GM12874 (cell line): ENCODE measurements at regions not wholly inside any gene's neighbourhood (a gene's known extent, or its start where the extent isn't known, plus 50 kb on each side); places are given as distances from the start of the nearest gene placed in this dataset.

Experiments
- CTCF ChIP-seq: IDR thresholded peaks from 2 replicates; pipeline ENCODE4 v1.5.1; 2011; ENCODE audit warnings: low read depth, mild to moderate bottlenecking, control low read depth, low read length, moderate library complexity; ENCODE audit not compliant: insufficient read depth

GRCh38 chr6:141719476-141719875, 413.2 kb upstream of the GJE1 start:
- TF ChIP-seq CTCF: no peak

GRCh38 chr6:141705431-141705830, 427.3 kb upstream of the GJE1 start:
- TF ChIP-seq CTCF: no peak

- no peak for TF ChIP-seq CTCF
Measured at GRCh38 chr6:141704151-141704550, 428.6 kb upstream of the GJE1 start.

- TF ChIP-seq CTCF: no peak
Measured at GRCh38 chr6:141701732-141702131, 431.0 kb upstream of the GJE1 start.

GRCh38 chr6:141700819-141701218, 431.9 kb upstream of the GJE1 start:
- TF ChIP-seq CTCF: no peak

GRCh38 chr6:141688916-141689315, 443.8 kb upstream of the GJE1 start:
- TF ChIP-seq CTCF: no peak

- no peak for TF ChIP-seq CTCF
Measured at GRCh38 chr6:141685416-141685815, 447.3 kb upstream of the GJE1 start.

GRCh38 chr6:141682391-141682790, 450.3 kb upstream of the GJE1 start:
- TF ChIP-seq CTCF: no peak
